ENCODE measurements at regions not wholly inside any gene's neighbourhood (a gene's known extent, or its start where the extent isn't known, plus 50 kb on each side); places are given as distances from the start of the nearest gene placed in this dataset.

DNA sequence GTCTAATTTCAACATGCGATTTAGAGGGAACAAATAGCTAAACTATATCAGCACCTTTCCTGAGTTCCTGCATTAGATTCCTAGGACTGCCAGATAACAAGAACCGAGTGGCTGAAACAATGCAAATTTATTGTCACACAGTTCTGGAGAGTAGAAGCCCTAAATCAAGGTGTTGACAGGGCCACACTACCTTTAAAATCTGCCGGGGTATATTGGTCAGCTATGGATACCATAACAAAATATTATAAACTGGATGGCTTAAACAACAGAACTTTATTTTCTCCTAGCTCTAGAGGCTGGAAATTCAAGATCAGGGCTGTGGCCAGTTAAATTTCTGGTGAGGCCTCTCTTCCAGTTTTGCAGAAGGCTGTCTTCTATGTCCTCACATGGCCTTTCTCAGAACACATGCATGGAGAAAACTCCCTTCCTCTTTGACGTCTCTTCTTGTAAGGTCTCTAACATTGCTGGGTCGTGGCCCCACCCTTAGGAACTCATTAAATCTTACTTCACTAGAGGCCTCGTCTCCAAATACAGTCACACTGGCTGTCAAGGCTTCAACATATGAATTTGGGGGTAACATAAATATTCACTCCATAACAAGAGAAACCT, 144.3 kb downstream of the FCRL5 start:
- Histone ChIP-seq H3K4me1 (ENCODE audit: insufficient read depth, low read length) (peaks cover 5% of the 10 kb centered on the region; the same call in 1 of the 2 replicates), H3K4me3 (ENCODE audit: low read length) (no peak overlapping the region), H3K9ac (ENCODE audit: low read depth, low read length) (no peak overlapping the region), H3K36me3 (ENCODE audit: insufficient read depth, low read depth, low read length) (no peaks in the 10 kb centered on the region), H3K9me3 (ENCODE audit: insufficient read depth, low read depth, low read length) (no peaks in the 10 kb centered on the region), H3K27me3 (ENCODE audit: insufficient read depth, low read length) (no peaks in the 10 kb centered on the region; the same call in 1 of the 2 replicates), H3K27ac (ENCODE audit: low read length) (no peak overlapping the region)

DNA sequence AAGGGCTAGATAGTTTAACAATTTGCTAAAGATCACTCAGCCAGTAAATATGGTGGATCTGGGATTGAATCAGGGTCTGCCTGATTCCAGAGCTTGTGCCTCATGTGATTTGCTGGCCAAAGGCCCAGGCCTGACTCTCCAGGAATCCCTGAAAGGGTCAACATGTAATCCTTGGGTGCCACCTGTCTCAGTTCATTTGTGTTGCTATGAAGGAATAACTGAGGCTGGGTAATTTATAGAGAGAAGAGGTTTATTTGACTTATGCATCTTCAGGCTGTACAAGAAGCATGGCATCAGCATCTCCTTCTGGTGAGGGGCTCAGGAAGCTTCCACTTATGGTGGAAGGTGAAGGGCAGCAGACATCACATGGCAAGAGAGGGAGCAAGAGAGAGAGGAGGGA, 144.9 kb downstream of the FCRL5 start:
- H3K27ac ChIP-seq (ENCODE audit: low read length), result no peak overlapping the region
- peaks cover 5% of the 10 kb centered on the region; the same call in 1 of the 2 replicates for H3K4me1 ChIP-seq (ENCODE audit: insufficient read depth, low read length)
- no peak overlapping the region for H3K4me3 ChIP-seq (ENCODE audit: low read length)
- no peaks in the 10 kb centered on the region; the same call in 1 of the 2 replicates for H3K27me3 ChIP-seq (ENCODE audit: insufficient read depth, low read length)
- H3K9me3 ChIP-seq (ENCODE audit: insufficient read depth, low read depth, low read length), result no peaks in the 10 kb centered on the region
- H3K36me3 ChIP-seq (ENCODE audit: insufficient read depth, low read depth, low read length), result no peaks in the 10 kb centered on the region
- H3K9ac ChIP-seq (ENCODE audit: low read depth, low read length), result no peak overlapping the region

DNA sequence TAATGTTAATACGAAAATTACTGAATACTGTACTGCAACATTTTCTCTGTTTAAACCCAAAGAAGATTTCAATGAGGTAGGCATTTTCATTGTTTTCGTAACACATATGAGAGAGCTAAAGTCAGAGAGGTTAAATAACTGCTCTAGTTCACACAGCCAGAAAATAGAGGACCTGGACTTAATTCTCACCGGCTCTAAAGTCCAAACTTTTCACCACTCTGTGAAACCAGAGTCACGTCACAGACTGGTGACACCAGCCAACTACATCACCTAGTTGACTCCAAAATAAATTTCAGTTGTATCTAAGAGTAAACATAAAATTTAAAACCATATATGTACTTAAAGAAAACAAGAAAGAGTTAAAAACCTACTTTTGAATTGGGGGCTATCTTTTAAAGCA, 146.7 kb downstream of the FCRL5 start:
- Histone ChIP-seq H3K27ac (ENCODE audit: low read length) (no peak overlapping the region), H3K36me3 (ENCODE audit: insufficient read depth, low read depth, low read length) (no peaks in the 10 kb centered on the region), H3K4me1 (ENCODE audit: insufficient read depth, low read length) (peaks cover 5% of the 10 kb centered on the region; the same call in 1 of the 2 replicates), H3K9me3 (ENCODE audit: insufficient read depth, low read depth, low read length) (no peaks in the 10 kb centered on the region), H3K27me3 (ENCODE audit: insufficient read depth, low read length) (no peaks in the 10 kb centered on the region; the same call in 1 of the 2 replicates), H3K9ac (ENCODE audit: low read depth, low read length) (no peak overlapping the region), H3K4me3 (ENCODE audit: low read length) (no peak overlapping the region)

DNA sequence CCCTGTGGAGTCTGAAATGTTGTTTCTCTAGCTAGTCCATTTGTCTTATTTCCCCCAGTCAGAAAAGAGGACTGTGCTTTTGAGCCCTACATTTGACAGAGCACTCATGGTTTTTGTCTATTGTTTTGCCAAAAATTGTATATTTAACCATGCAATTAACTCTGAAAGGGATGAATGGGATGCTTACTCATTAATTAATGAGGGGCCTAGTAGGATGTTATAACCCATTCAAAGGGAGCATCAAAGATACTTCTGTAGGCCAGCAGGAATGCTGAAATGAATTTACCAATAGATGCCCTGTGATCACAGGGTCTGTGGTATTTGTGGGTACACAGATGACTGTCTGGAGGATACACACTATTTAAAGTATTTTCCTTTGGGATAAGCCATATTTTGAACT, 147.7 kb downstream of the FCRL5 start:
- Histone ChIP-seq H3K4me1 (ENCODE audit: insufficient read depth, low read length) (peaks cover 5% of the 10 kb centered on the region; the same call in 1 of the 2 replicates), H3K9ac (ENCODE audit: low read depth, low read length) (no peak overlapping the region), H3K27me3 (ENCODE audit: insufficient read depth, low read length) (no peaks in the 10 kb centered on the region; the same call in 1 of the 2 replicates), H3K36me3 (ENCODE audit: insufficient read depth, low read depth, low read length) (no peaks in the 10 kb centered on the region), H3K27ac (ENCODE audit: low read length) (no peak overlapping the region), H3K4me3 (ENCODE audit: low read length) (no peak overlapping the region), H3K9me3 (ENCODE audit: insufficient read depth, low read depth, low read length) (no peaks in the 10 kb centered on the region)

DNA sequence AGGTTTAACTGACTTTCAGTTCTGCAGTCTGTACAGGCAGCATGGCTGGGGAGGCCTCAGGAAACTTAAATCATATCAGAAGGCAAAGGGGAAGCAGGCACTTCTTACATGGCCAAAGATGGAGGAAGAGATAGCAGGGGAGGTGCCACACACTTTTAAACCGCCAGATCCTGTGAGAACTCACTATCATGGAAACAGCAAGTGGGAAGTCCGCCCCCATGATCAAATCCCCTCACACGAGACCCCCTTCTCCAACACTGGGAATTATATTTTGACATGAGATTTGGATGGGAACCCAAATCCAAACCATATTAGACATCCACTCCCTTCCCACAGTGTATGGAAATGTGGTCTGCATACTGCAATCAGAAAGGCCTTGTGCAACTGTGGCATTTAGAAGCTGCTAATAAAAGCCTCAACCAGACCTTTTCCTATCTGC, 148.2 kb downstream of the FCRL5 start:
- H3K27ac ChIP-seq (ENCODE audit: low read length), result no peak overlapping the region
- no peak overlapping the region for H3K9ac ChIP-seq (ENCODE audit: low read depth, low read length)
- no peaks in the 10 kb centered on the region for H3K27me3 ChIP-seq (ENCODE audit: insufficient read depth, low read length)
- peaks cover 5% of the 10 kb centered on the region; the same call in 1 of the 2 replicates for H3K4me1 ChIP-seq (ENCODE audit: insufficient read depth, low read length)
- H3K4me3 ChIP-seq (ENCODE audit: low read length), result no peak overlapping the region
- no peaks in the 10 kb centered on the region for H3K36me3 ChIP-seq (ENCODE audit: insufficient read depth, low read depth, low read length)
- H3K9me3 ChIP-seq (ENCODE audit: insufficient read depth, low read depth, low read length), result no peaks in the 10 kb centered on the region

DNA sequence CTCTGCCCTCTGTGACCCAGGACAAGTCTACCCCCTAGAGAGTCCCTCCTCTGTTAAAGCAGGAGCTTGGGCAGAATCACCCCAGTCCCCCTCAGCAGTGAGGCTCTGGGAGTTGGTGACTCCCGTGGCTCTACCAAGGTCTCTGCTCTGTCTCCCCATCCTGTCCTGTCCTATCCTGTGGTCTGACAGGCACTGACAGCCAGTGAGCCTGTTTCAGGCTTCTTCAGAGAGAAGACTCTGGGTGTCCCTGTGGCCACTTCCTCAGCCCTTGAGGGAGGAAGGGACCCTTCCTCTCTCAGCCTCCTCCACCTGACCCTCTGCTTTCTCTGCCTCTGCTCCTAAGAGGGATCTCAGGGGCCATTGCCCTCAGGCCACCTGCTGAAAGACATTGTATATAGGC, 148.7 kb downstream of the FCRL5 start:
- Histone ChIP-seq H3K9ac (ENCODE audit: low read depth, low read length) (no peak overlapping the region), H3K27me3 (ENCODE audit: insufficient read depth, low read length) (no peaks in the 10 kb centered on the region), H3K9me3 (ENCODE audit: insufficient read depth, low read depth, low read length) (no peaks in the 10 kb centered on the region), H3K4me1 (ENCODE audit: insufficient read depth, low read length) (peaks cover 5% of the 10 kb centered on the region; the same call in 1 of the 2 replicates), H3K27ac (ENCODE audit: low read length) (no peak overlapping the region), H3K36me3 (ENCODE audit: insufficient read depth, low read depth, low read length) (no peaks in the 10 kb centered on the region), H3K4me3 (ENCODE audit: low read length) (no peak overlapping the region)

DNA sequence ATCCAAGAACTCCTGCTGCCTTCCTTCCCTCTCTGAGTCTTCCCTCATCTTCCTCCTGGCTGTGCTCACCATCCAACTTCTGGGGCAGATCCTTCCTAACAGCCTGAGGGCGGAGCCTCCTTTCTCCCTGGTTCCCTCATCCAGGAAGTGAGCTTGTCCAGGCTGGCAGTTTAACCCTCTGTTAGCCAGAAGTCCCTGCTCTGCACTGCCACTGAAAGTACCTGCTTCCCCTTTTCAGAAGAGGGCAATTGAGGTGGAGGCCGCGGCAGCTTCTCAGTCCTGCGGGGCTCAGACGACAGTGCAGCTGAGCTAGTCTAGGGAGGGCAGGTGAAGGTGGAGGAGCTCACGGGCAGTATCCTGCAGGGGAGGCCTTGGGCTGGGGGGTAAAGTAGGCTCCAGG, 149.1 kb downstream of the FCRL5 start:
- Histone ChIP-seq H3K4me3 (ENCODE audit: low read length) (no peak overlapping the region), H3K27me3 (ENCODE audit: insufficient read depth, low read length) (no peaks in the 10 kb centered on the region), H3K9me3 (ENCODE audit: insufficient read depth, low read depth, low read length) (no peaks in the 10 kb centered on the region), H3K9ac (ENCODE audit: low read depth, low read length) (no peak overlapping the region), H3K4me1 (ENCODE audit: insufficient read depth, low read length) (peaks cover 5% of the 10 kb centered on the region; the same call in 1 of the 2 replicates), H3K36me3 (ENCODE audit: insufficient read depth, low read depth, low read length) (no peaks in the 10 kb centered on the region), H3K27ac (ENCODE audit: low read length) (no peak overlapping the region)

DNA sequence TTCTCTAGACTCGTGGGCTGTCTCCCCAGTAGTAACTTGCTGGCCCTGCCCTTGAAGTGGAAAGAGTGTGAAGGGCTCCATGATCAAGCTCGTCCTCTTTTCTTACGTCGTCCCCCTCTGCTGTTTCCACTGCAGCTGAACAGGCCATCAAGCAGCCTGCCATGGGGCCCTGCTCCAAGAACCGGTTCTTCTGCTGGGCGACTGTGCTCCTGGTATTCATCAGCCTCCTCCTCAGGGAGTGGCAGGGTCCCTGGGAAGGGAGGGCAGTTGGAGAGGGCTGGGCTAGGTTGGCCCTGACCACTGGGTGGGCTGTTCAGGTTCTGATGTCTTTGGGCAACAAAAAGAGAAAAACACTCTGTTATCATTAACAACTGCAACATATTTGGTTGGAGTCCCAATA, 151.5 kb downstream of the FCRL5 start:
- peaks cover 5% of the 10 kb centered on the region; the same call in 1 of the 2 replicates for H3K4me1 ChIP-seq (ENCODE audit: insufficient read depth, low read length)

DNA sequence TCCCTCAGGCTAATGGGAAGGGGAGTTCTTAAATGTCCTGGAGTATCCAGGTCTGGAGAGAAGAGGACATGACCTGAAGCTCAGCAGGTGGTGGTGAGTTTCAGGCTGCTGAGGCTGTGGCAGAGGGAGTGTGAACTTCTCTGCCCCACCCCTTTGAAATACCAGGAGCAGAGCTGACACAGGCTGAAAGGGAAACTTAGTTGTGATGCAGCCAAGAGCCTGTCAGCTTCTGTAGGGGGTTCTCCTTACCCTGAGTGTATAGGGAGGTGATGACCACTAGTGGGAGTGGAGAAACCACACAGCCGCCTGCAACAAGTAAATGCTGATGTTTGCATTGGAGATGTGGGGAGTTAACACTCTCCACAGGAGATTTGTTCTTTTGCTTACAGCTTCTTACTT, 152.3 kb downstream of the FCRL5 start:
- Histone ChIP-seq H3K27ac (ENCODE audit: low read length) (no peak overlapping the region), H3K27me3 (ENCODE audit: insufficient read depth, low read length) (no peaks in the 10 kb centered on the region), H3K4me1 (ENCODE audit: insufficient read depth, low read length) (peaks cover 5% of the 10 kb centered on the region; the same call in 1 of the 2 replicates), H3K9ac (ENCODE audit: low read depth, low read length) (no peak overlapping the region), H3K9me3 (ENCODE audit: insufficient read depth, low read depth, low read length) (no peaks in the 10 kb centered on the region), H3K4me3 (ENCODE audit: low read length) (no peak overlapping the region), H3K36me3 (ENCODE audit: insufficient read depth, low read depth, low read length) (no peaks in the 10 kb centered on the region)

More for the DNA sequence above, 151.5 kb downstream of the FCRL5 start:
- Histone ChIP-seq H3K9ac (ENCODE audit: low read depth, low read length) (no peak overlapping the region), H3K36me3 (ENCODE audit: insufficient read depth, low read depth, low read length) (no peaks in the 10 kb centered on the region), H3K27ac (ENCODE audit: low read length) (no peak overlapping the region), H3K4me3 (ENCODE audit: low read length) (no peak overlapping the region), H3K9me3 (ENCODE audit: insufficient read depth, low read depth, low read length) (no peaks in the 10 kb centered on the region), H3K27me3 (ENCODE audit: insufficient read depth, low read length) (no peaks in the 10 kb centered on the region)

DNA sequence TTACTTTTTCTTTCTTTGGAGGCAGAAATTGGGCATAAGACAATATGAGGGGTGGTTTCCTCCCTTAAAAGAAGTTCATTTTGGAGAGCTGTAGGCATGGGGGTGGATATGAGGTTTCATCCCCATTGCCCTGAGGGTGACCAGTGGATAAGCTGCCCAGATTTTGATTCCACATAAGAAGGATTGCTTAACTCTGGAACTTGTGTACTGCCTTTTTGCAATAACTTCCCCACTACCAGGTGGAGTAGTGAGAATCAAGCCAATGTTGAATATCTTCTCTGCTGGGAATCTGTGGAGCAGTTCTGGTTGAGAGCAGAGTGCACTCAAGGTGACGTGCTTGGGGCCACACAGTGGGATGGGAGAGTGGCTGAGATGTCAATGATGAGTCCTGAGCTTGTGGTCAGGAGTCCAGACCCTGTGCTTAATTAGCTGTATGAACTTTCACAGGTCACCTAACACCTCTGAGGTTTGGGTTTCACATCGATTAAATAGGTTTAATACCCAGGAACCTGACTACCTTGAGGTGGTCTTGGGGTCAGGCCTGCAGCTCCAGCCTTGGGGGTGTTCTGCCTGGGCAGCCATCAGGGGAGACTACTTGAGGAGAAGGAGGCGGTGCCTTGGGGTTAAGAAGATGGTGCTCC, 152.9 kb downstream of the FCRL5 start:
- no peak overlapping the region for H3K9ac ChIP-seq (ENCODE audit: low read depth, low read length)
- H3K9me3 ChIP-seq (ENCODE audit: insufficient read depth, low read depth, low read length), result no peaks in the 10 kb centered on the region
- H3K27ac ChIP-seq (ENCODE audit: low read length), result no peak overlapping the region
- no peak overlapping the region for H3K4me3 ChIP-seq (ENCODE audit: low read length)
- no peaks in the 10 kb centered on the region for H3K27me3 ChIP-seq (ENCODE audit: insufficient read depth, low read length)
- no peaks in the 10 kb centered on the region for H3K36me3 ChIP-seq (ENCODE audit: insufficient read depth, low read depth, low read length)
- H3K4me1 ChIP-seq (ENCODE audit: insufficient read depth, low read length), result peaks cover 5% of the 10 kb centered on the region; the same call in 1 of the 2 replicates

DNA sequence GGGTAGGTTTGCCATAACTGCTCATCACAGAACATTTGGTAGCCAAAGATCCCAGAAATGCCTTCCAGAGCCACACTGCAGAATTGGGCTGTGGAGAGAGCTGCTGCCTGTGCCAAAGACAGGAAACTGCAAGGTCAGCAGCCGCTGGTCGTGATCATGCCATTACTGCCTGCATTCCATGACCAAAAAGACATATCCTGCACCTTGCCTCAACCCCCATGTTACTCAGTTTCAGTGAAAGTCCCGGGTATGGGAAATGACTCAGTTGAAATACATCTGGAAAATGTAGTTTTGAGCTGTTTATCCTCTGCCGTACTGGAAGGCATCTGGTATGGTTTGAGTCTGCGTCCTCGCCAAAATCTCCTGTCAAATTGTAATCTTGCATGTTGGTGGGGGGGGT, 161.7 kb downstream of the FCRL5 start:
- H3K9me3 ChIP-seq (ENCODE audit: insufficient read depth, low read depth, low read length), result no peaks in the 10 kb centered on the region
- H3K9ac ChIP-seq (ENCODE audit: low read depth, low read length), result no peak overlapping the region
- no peak overlapping the region for H3K4me3 ChIP-seq (ENCODE audit: low read length)
- no peaks in the 10 kb centered on the region for H3K27me3 ChIP-seq (ENCODE audit: insufficient read depth, low read length)
- no peak overlapping the region for H3K27ac ChIP-seq (ENCODE audit: low read length)
- no peaks in the 10 kb centered on the region for H3K4me1 ChIP-seq (ENCODE audit: insufficient read depth, low read length)
- no peaks in the 10 kb centered on the region for H3K36me3 ChIP-seq (ENCODE audit: insufficient read depth, low read depth, low read length)

DNA sequence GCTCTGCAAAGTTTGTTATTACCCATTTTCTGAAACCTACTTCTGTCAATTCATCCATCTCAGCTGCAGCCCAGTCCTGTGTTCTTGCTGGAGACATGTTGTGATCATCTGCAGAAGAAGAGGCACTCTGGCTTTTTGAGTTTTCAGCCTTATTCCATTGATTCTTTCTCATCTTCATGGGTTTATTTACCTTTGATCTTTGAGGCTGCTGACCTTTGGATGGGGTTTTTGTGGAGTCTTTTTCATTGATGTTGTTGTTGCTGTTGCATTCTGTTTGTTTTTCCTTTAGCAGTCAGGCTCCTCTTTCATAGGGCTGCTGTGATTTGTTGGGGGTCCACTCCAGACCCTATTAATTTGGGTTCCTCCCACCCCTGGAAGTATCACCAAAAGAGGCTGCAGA, 164.3 kb downstream of the FCRL5 start:
- Histone ChIP-seq H3K4me3 (ENCODE audit: low read length) (no peak overlapping the region), H3K27me3 (ENCODE audit: insufficient read depth, low read length) (no peaks in the 10 kb centered on the region), H3K9ac (ENCODE audit: low read depth, low read length) (no peak overlapping the region), H3K9me3 (ENCODE audit: insufficient read depth, low read depth, low read length) (no peaks in the 10 kb centered on the region), H3K27ac (ENCODE audit: low read length) (no peak overlapping the region), H3K36me3 (ENCODE audit: insufficient read depth, low read depth, low read length) (no peaks in the 10 kb centered on the region), H3K4me1 (ENCODE audit: insufficient read depth, low read length) (no peaks in the 10 kb centered on the region)
